ENCODE measurements at regions not wholly inside any gene's neighbourhood (a gene's known extent, or its start where the extent isn't known, plus 50 kb on each side); places are given as distances from the start of the nearest gene placed in this dataset.

- TF ChIP-seq, protein P1, sequence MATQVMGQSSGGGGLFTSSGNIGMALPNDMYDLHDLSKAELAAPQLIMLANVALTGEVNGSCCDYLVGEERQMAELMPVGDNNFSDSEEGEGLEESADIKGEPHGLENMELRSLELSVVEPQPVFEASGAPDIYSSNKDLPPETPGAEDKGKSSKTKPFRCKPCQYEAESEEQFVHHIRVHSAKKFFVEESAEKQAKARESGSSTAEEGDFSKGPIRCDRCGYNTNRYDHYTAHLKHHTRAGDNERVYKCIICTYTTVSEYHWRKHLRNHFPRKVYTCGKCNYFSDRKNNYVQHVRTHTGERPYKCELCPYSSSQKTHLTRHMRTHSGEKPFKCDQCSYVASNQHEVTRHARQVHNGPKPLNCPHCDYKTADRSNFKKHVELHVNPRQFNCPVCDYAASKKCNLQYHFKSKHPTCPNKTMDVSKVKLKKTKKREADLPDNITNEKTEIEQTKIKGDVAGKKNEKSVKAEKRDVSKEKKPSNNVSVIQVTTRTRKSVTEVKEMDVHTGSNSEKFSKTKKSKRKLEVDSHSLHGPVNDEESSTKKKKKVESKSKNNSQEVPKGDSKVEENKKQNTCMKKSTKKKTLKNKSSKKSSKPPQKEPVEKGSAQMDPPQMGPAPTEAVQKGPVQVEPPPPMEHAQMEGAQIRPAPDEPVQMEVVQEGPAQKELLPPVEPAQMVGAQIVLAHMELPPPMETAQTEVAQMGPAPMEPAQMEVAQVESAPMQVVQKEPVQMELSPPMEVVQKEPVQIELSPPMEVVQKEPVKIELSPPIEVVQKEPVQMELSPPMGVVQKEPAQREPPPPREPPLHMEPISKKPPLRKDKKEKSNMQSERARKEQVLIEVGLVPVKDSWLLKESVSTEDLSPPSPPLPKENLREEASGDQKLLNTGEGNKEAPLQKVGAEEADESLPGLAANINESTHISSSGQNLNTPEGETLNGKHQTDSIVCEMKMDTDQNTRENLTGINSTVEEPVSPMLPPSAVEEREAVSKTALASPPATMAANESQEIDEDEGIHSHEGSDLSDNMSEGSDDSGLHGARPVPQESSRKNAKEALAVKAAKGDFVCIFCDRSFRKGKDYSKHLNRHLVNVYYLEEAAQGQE (IDR thresholded peaks at IDR 0.05; ENCODE audit: insufficient read depth in 1 of 2, low read depth in 2 of 2, low read length in 2 of 2) = no peak
- no peak for TF ChIP-seq POLR2AphosphoS5 (IDR thresholded peaks at IDR 0.05; ENCODE audit: low read depth, low read length)
- TF ChIP-seq FOXP2 (optimal IDR thresholded peaks at IDR 0.05; ENCODE audit: borderline replicate concordance, extremely low read depth, extremely low read length, insufficient read depth) = no peak
- TF ChIP-seq TAF1 (IDR thresholded peaks at IDR 0.05; ENCODE audit: borderline replicate concordance, insufficient read depth, low read length) = no peak
- TF ChIP-seq SIN3A (IDR thresholded peaks at IDR 0.05; ENCODE audit: borderline replicate concordance, insufficient read depth, low read length) = no peak
These were observed 248.3 kb upstream of the CIBAR2 start for GRCh38 chr16:85360323-85361277.

DNA sequence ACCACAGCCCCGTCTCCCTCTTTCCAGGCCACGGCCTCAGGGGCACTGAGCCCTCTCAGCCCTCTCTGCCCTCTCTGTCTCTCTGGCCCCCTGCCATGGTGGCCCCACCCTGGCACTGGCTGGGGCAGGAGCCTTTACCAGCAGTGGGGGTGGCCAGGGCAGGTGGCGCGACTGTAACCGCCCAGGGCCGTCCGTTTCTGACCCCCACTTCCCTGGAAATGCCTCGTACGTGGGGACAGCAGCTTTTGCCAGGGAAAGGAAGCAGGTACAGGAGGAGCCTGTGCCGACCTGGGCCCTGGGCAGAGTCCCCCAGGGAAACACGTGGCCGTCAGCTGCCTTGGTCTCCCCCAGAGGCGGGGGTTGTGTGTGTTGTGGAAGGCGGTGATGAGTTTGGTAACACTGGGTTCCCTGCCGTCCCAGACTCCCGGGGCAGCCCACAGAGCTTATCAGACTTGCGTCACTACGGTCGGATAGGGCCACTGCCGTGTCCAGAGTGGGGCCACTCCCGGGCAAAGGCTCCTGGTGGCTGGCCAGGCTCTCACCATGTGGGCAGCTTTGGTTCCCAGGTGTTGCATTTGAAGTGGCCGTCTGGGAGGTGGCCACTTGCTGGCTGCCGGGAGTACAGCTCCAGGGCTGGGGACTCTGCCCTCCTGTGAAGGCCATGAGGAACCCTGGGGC, 249.3 kb upstream of the CIBAR2 start:
- TF ChIP-seq TAF1 (IDR thresholded peaks at IDR 0.05; ENCODE audit: borderline replicate concordance, insufficient read depth, low read length) (no peak), POLR2AphosphoS5 (IDR thresholded peaks at IDR 0.05; ENCODE audit: low read depth, low read length) (no peak), SIN3A (IDR thresholded peaks at IDR 0.05; ENCODE audit: borderline replicate concordance, insufficient read depth, low read length) (no peak), FOXP2 (optimal IDR thresholded peaks at IDR 0.05; ENCODE audit: borderline replicate concordance, extremely low read depth, extremely low read length, insufficient read depth) (no peak)
- TF ChIP-seq, protein P1 (IDR thresholded peaks at IDR 0.05; ENCODE audit: insufficient read depth in 1 of 2, low read depth in 2 of 2, low read length in 2 of 2) = no peak

DNA sequence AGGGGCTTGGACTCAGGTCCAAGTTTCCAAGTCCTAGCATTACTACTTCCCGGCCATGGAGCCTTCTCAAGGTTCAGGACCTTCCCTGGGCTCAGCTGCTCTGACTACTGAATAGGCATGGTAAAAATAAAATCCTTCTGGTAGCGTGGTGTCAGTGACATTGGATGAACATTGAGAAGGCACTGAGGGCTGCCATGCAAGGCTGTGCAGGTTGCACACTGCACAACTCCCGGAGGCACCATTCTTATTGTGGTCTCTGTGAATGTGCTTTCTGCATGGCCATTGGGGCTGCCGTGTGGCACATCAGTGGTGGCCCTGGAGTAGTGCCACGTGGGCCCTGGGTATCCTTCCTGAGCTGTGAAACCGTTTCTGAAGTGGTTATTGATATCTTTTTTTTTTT, 250.2 kb upstream of the CIBAR2 start:
- no peak for TF ChIP-seq SIN3A (IDR thresholded peaks at IDR 0.05; ENCODE audit: borderline replicate concordance, insufficient read depth, low read length)
- TF ChIP-seq TAF1 (IDR thresholded peaks at IDR 0.05; ENCODE audit: borderline replicate concordance, insufficient read depth, low read length) = no peak
- TF ChIP-seq, protein P1 (IDR thresholded peaks at IDR 0.05; ENCODE audit: insufficient read depth in 1 of 2, low read depth in 2 of 2, low read length in 2 of 2) = no peak
- TF ChIP-seq POLR2AphosphoS5 (IDR thresholded peaks at IDR 0.05; ENCODE audit: low read depth, low read length) = no peak
- TF ChIP-seq FOXP2 (optimal IDR thresholded peaks at IDR 0.05; ENCODE audit: borderline replicate concordance, extremely low read depth, extremely low read length, insufficient read depth) = no peak

GRCh38 chr16:85363427-85363826, 249.7 kb upstream of the GSE1 start:
- TF ChIP-seq TAF1 (IDR thresholded peaks at IDR 0.05; ENCODE audit: borderline replicate concordance, insufficient read depth, low read length) = no peak
- no peak for TF ChIP-seq FOXP2 (optimal IDR thresholded peaks at IDR 0.05; ENCODE audit: borderline replicate concordance, extremely low read depth, extremely low read length, insufficient read depth)
- no peak for TF ChIP-seq SIN3A (IDR thresholded peaks at IDR 0.05; ENCODE audit: borderline replicate concordance, insufficient read depth, low read length)
- TF ChIP-seq, protein P1 (IDR thresholded peaks at IDR 0.05; ENCODE audit: insufficient read depth in 1 of 2, low read depth in 2 of 2, low read length in 2 of 2) = no peak
- TF ChIP-seq POLR2AphosphoS5 (IDR thresholded peaks at IDR 0.05; ENCODE audit: low read depth, low read length) = no peak
